NCI-H1105 treated with DMSO at 0.1 percent for 48 hours (cell line): ENCODE measurements at regions not wholly inside any gene's neighbourhood (a gene's known extent, or its start where the extent isn't known, plus 50 kb on each side); places are given as distances from the start of the nearest gene placed in this dataset.

Experiments
- DNase-seq: peaks from one replicate; lab custom pipeline; 2025; lab: John Stamatoyannopoulos, UW

- no peak for DNase-seq
Measured at GRCh38 chr2:8406271-8406670, 275.6 kb upstream of the ID2 start.

- DNase-seq, result no peak
Measured at GRCh38 chr2:8407332-8407731, 274.5 kb upstream of the ID2 start.

DNA sequence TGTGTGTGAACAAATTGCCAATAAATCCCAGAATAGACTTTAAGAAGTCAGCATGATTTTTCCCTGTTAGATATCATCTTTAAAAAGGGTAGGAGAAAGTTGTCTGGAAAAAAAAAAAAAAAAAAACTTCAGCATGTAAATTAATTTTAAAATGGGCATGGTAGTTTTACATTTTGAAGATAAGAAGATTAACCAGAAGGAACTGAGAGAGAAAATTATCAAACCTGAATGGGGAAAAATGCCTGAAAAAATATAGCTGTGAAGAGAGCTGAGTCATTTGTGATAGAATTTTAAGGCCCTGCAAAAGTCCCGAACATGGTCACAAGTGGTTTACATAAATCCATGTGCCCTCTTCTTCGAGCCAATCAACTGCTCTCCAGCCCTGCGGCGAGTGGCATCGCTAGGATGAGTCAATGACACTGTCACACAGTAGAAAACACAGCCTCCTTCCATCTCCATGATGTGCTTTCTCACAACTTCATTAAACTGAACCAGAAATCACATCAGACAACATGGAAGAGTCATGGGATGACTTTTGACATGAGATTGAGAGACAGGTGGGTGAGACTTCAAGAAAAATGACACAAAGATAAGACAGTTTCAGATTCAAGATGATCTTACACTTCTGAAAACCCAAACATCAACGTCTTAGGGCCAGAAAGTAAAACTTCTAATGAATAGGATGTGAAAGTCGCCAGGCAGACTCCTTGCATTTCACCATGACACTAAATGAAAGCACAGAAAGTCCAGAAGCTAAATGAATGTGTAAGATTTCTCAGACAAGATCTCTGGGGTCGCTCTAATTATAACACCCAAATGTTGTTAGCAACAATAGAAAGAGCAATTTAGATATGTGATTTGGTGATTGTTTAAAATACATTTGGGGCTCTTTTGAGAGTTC lies 273.0 kb upstream of the ID2 start:
- no peak for DNase-seq

DNA sequence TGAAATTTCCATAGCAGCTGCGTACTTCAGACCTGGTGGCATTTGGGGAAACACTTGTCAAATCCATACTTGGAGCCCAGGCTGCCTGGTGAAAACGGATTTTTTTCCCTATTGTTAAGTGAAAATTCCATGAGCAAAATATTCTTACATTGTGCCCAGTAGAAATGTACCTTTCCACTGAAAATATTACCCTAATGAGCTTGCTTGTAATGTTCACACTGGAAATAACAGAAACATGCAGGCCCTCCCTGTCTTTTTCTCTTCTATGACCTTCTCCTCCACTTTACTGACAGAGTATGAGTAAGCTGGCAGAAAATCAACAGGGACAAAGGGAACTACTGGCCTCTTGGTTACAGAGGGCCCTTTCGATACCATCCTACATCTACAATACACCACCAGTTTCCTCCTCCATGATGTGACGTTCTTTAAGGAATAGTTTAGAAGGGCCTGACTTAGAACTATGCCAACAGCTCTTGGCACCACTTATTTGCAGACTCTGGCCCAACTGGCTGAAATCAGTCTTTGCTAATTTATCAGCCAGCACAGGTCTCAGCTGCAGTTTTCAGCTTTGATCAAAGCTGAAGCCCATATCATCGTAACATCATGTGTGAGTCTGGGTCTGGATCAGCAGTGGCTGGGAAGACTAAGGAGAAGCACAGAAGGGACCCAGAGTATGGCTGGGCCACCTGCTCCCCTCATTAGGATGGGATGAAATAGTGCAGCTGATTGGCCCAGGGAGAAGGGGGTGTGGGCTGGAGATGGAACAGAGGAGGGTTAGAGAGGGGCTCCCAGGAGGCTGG lies 272.2 kb upstream of the ID2 start:
- no peak for DNase-seq

DNA sequence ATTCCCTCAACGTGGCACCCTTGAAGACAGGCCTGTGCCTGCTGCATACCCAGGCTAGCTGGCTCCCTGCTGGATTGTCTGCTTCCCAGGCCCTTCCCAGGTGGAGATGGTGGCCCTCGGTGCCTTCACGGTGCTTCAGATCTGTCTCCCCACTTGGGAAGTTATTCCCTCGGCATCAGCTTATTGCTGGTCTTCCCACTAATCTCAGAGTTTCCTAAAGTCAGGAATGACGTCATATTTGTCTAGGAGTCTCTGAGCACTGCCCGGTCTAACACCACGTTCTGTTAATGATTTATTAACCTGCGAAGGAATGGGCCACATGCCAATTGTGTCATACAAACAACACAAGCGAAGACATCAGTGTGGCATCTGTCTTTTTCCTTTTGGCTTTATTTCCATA lies 269.8 kb upstream of the ID2 start:
- no peak for DNase-seq

GRCh38 chr2:8412586-8412985 lies 269.3 kb upstream of the ID2 start:
- DNase-seq, result no peak

DNA sequence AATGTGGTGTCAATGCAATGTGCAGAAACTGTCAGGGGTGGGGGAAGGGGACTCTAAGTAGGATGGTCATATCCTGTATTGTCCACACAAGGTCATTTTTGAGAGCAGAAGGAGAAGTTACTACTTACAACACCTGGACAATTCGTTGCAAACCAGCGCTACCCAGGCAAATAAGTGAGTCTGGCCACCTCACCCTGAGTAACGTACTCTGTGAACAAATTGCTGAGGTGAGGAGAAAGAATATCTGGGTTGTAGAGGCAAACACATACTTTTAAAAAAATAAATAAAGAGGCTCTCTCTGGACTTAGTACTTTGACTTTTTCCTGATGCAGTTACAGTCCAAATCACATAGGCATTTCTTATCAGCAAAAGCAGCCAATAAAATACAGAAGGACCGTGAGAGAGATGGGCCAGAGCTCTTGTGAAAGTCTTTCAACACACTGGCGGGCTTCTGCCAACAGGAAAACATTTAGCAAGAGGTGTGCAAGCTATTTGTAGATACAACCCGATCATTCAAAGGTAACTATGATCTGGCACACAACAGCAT lies 268.2 kb upstream of the ID2 start:
- DNase-seq, result no peak

DNA sequence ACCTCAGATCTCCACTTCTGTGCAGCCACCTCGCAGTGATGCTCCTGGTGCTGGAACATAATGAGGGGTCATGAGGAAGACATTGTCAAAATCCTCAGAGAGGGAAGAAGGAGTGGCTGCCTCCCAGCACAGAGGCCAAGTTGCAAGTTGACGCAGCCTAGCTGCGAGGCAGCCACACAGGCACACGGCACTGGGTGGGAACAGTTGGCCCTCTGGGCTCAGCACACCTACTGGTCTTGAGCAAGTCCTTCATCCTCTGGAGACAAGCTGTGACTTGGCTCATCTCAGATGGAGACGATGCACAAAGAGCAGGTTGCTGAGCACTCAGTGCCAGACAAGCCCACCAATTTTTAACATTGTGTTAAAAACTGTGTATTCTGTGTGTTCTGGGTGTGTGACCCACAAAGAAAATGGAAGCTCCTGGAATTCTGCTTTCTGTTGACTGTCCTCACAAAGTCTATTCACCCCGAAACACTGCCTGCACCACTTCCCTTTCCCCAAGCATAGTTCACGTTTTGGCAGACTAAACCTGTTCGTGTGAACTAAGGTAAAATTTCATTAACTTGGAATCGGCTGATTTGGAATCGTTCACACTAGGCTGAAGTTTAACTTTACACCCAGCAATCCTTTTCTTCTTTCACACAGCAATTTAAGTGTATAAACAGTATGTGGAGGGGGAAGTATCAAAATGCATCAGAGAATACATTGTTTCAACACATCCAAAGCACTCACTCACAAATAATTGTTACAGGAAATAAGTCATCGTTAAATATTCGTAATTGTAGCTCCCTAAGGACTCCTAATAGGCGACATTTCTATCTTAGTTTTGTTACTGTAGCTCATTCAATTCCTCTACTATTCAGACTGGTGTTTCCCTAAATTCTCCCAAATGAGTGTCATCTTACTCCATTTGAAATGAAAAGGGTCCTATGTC lies 266.6 kb upstream of the ID2 start:
- no peak for DNase-seq

DNA sequence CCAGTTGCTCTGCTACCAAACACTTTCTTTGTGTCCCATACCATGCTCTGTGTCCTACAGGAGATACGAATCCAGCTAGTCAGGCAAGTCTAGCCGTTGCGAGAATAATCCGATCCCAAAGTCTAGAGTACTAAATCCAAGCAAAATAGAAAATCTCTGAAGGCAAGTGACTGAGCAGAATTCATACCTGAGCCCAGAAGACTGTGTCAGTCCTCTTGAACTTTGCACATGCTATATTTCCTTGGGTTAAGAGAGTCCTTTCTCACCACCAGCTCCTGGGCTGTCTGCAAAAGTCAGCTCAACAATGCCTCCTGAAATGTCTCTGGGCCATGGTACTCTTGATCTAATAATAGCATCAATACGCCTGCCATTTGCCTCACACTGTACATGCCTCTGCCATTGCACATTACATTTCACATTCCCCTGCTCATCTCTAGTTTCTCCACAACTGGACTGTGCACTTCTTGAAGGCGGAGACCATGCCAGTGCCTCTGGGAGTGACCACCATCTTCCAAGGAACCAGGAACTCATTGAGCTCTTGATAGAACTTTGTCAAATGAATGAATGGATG lies 265.8 kb upstream of the ID2 start:
- DNase-seq, result no peak

GRCh38 chr2:8416849-8417832 lies 264.7 kb upstream of the ID2 start:
- no peak for DNase-seq

DNA sequence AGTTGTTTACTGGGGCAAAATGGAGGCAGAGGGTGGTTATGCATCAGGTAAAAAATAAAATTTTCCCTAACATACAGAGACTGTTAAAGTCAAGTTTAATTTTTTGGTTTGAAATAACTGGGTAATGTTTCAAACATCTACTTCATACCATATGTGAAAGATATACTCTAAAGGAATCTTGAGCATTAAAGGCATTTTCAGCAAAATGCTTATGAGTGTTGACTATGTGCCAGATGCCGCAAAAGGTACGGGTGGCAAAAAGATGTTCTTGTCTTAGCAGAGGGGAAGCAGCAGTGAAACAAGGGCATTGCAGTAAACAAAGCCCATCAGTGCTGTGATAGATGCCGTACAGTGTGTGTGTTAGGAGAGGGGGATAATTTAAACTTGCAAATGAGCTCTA lies 263.1 kb upstream of the ID2 start:
- no peak for DNase-seq

GRCh38 chr2:8421658-8422449 lies 260.0 kb upstream of the ID2 start:
- no peak for DNase-seq

DNA sequence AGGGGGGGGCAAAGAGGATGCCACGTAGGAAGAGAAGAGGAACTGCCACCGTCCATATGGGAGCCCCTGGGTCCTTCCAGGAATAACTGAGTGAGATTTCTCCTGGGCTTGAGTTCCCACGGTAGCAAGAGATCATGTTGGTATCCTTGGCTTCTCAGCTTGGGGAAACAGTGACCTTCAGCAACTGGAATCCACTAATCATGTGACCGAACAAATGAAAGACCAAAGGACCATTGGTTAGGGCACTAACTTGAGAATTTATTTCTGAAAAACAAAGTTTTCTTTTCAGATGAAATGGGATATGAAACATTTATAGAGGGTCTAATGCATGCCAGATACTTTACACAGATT lies 259.4 kb upstream of the ID2 start:
- no peak for DNase-seq

GRCh38 chr2:8424997-8425900 lies 256.6 kb upstream of the ID2 start:
- no peak for DNase-seq

- DNase-seq, result no peak
Measured at GRCh38 chr2:8426550-8426949, 255.3 kb upstream of the ID2 start.

GRCh38 chr2:8427211-8427610 lies 254.6 kb upstream of the ID2 start:
- DNase-seq, result no peak

- no peak for DNase-seq
Measured at GRCh38 chr2:8430628-8431027, 251.2 kb upstream of the ID2 start.

GRCh38 chr2:8431446-8432125 lies 250.3 kb upstream of the ID2 start:
- no peak for DNase-seq
